ENCODE measurements at regions not wholly inside any gene's neighbourhood (a gene's known extent, or its start where the extent isn't known, plus 50 kb on each side); places are given as distances from the start of the nearest gene placed in this dataset.

GRCh38 chr2:215654148-215654819 is 218.4 kb upstream of the FN1 start (continued):
- TF ChIP-seq RAD51 (IDR thresholded peaks at IDR 0.05), result no peak
- TF ChIP-seq RBBP5 (conservative IDR thresholded peaks at IDR 0.05), result no peak
- no peak for TF ChIP-seq EP300 (IDR thresholded peaks at IDR 0.05; ENCODE audit: borderline replicate concordance in 1 of 2, control insufficient read depth in 1 of 2, low read depth in 2 of 2, low read length in 2 of 2)
- no peak for TF ChIP-seq NFYA (IDR thresholded peaks at IDR 0.05; ENCODE audit: borderline replicate concordance, low read depth, low read length)
- no peak for TF ChIP-seq NR2C2 (IDR thresholded peaks at IDR 0.05; ENCODE audit: borderline replicate concordance, control insufficient read depth, insufficient read length, low read depth)

GRCh38 chr2:215653344-215654030 is 217.6 kb upstream of the FN1 start:
- Histone ChIP-seq H4K20me1 (ENCODE audit: control insufficient read depth, insufficient read depth) (no peaks in the 10 kb centered on the region), H3K79me2 (ENCODE audit: control insufficient read depth, insufficient read depth, low read length) (no peaks in the 10 kb centered on the region), H3K4me1 (ENCODE audit: control insufficient read depth, insufficient read depth, low read length) (no peaks in the 10 kb centered on the region), H3K27ac (ENCODE audit: control insufficient read depth, insufficient read depth) (no peak overlapping the region), H3K9me3 (replicated peaks; ENCODE audit: control insufficient read depth, insufficient read depth, low read length) (no peaks in the 10 kb centered on the region), H3K4me3 (no peak overlapping the region), H3K36me3 (ENCODE audit: control insufficient read depth in 2 of 2, insufficient read depth in 2 of 2, low read length in 1 of 2) (no peaks in the 10 kb centered on the region), H3K4me2 (ENCODE audit: control insufficient read depth, insufficient read depth) (no peak overlapping the region), H3K27me3 (replicated peaks in 1 of 2; ENCODE audit: control insufficient read depth in 2 of 2, insufficient read depth in 2 of 2, low read length in 1 of 2) (no peaks in the 10 kb centered on the region), H2AFZ (ENCODE audit: control insufficient read depth, low read depth, low read length) (no peak overlapping the region), H3K9ac (ENCODE audit: control insufficient read depth, insufficient read depth, low read length) (no peak overlapping the region)
- CTCF ChIA-PET, result interaction anchor here (0.7 to 1.8 kb wide), 5 partner anchors 10 to 277 kb away, joined by 3 to 4 read pairs (median 3); no protein-coding TSS in a partner anchor
- TF ChIP-seq NFYA (IDR thresholded peaks at IDR 0.05; ENCODE audit: borderline replicate concordance, low read depth, low read length) (no peak), SIX5 (IDR thresholded peaks at IDR 0.05; ENCODE audit: low read depth, low read length, severe bottlenecking) (no peak), JUND (IDR thresholded peaks at IDR 0.05; ENCODE audit: low read depth, low read length) (no peak), E4F1 (IDR thresholded peaks at IDR 0.05; ENCODE audit: borderline replicate concordance, partially characterized antibody) (no peak)
- WGBS (ENCODE audit: insufficient coverage, insufficient replicate concordance, low lambda C conversion rate, missing lambda C conversion rate), result 41% methylated on average over 4 of the region's 4 CpGs
- RAD21 ChIA-PET (ENCODE audit: unreplicated experiment), result interaction anchor here (0.6 to 1.0 kb wide), 2 partner anchors 8 to 181 kb away, joined by 3 to 4 read pairs; no protein-coding TSS in a partner anchor
- FAIRE-seq, result no peak
- intact Hi-C loops (cut with micrococcal nuclease; ENCODE audit: unreplicated experiment), result no loop called here
- ATAC-seq, result peak; percentile 41
- SMC1A ChIA-PET (ENCODE audit: uncharacterized antibody, unreplicated experiment), result interaction anchor here (0.7 to 2.1 kb wide), 10 partner anchors 9 to 87 kb away, joined by 3 to 8 read pairs (median 5); no protein-coding TSS in a partner anchor
- no TSS peak for BruUV-seq (replicated peaks)
- no peak for DNase-seq (ENCODE audit: low read depth, low spot score)
- POLR2A ChIA-PET, result no interaction called here
- in situ Hi-C loops (cut with MboI), result no loop called here
